ENCODE measurements at regions not wholly inside any gene's neighbourhood (a gene's known extent, or its start where the extent isn't known, plus 50 kb on each side); places are given as distances from the start of the nearest gene placed in this dataset.

DNA sequence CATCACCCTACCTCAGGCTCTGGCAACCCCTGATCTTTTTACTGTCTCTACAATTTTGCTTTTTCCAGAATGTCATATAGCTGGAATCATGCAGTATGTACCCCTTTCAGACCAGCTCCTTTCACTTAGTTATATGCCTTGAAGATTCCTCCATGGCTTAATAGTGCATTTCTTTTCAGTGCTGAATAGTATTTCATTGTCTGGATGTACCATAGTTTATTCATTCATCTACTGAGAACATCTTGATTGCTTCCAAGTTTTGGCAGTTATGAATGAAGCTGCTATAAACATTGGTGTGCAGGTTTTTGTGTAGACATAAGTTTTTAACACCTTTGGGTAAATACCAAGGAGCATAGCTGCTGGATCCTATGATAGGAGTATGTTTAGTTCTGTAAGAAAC is 50.8 kb upstream of the ANP32A start:
- DNase-seq = no peak

GRCh38 chr15:68874788-68875187 is 54.1 kb upstream of the ANP32A start:
- DNase-seq = peak in 1 of 2 experiments; percentile 2

GRCh38 chr15:68875377-68876116 is 54.8 kb upstream of the SPESP1 start:
- DNase-seq = peak; percentile 80 to 91

- DNase-seq = no peak
Measured at GRCh38 chr15:68877626-68878025, 52.7 kb upstream of the SPESP1 start.

DNA sequence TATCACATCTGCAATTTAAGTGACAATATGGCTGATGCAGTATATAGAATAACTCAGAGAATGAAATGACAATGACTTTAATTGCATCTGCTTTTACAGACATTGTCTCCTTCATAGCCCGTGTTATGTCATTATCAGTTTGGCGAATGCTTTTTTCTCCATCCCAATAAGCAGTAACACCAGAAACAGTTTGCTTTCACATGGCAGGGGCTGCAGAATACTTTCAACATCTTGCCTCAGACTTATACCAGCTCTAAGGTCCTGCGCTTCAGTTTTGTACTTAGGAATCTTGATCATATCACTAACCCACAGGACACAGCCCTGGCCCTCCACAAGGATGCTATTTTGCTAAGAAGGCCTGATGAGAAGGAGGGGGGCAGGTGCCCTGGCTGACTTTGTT is 49.9 kb upstream of the SPESP1 start:
- DNase-seq = no peak

Measured in NCI-H526 (cell line).